HEK293T (cell line): ENCODE measurements at regions not wholly inside any gene's neighbourhood (a gene's known extent, or its start where the extent isn't known, plus 50 kb on each side); places are given as distances from the start of the nearest gene placed in this dataset.

Experiments used
- CTCF ChIA-PET: fragments of 350-600 bp; formaldehyde crosslinking; extraction: SDS; loops from one replicate; lab custom pipeline; 2021; ENCODE audit warnings: antibody characterized with exemption, inconsistent platforms; lab: Yijun Ruan, JAX
- POLR2A ChIA-PET: fragments of 350-600 bp; formaldehyde crosslinking; extraction: SDS; loops from one replicate; lab custom pipeline; 2020; ENCODE audit warnings: antibody characterized with exemption, inconsistent platforms; lab: Yijun Ruan, JAX
- DNase-seq: peaks from one replicate; pipeline ENCODE4 v3.0.0; 2012; ENCODE audit warnings: mixed read lengths; ENCODE audit errors: extremely low spot score
- ARNT ChIP-seq: fragments of 450-650 bp; IDR thresholded peaks from 2 replicates; pipeline ENCODE4 v1.6.1; 2017; ENCODE audit warnings: mild to moderate bottlenecking
- BHLHE40 ChIP-seq: fragments of 450-650 bp; IDR thresholded peaks from 2 replicates; pipeline ENCODE4 v1.6.1; 2016; ENCODE audit warnings: mild to moderate bottlenecking, moderate library complexity, borderline replicate concordance
- CTBP1 ChIP-seq: fragments of 450-650 bp; IDR thresholded peaks from 2 replicates; pipeline ENCODE4 v1.6.1; 2016; ENCODE audit warnings: borderline replicate concordance
- ELF4 ChIP-seq: fragments of 450-650 bp; IDR thresholded peaks from 2 replicates; pipeline ENCODE4 v1.6.1; 2017; ENCODE audit warnings: antibody characterized with exemption
- FOXA1 ChIP-seq: fragments of 450-650 bp; IDR thresholded peaks from 2 replicates; pipeline ENCODE4 v1.6.1; 2016; ENCODE audit warnings: mild to moderate bottlenecking
- FOXK2 ChIP-seq: fragments of 450-650 bp; IDR thresholded peaks from 2 replicates; pipeline ENCODE4 v1.6.1; 2016; ENCODE audit warnings: mild to moderate bottlenecking
- FOXM1 ChIP-seq: fragments of 450-650 bp; IDR thresholded peaks from 2 replicates; pipeline ENCODE4 v1.6.1; 2017; ENCODE audit warnings: mild to moderate bottlenecking, borderline replicate concordance
- HDGF ChIP-seq: fragments of 450-650 bp; IDR thresholded peaks from 2 replicates; pipeline ENCODE4 v1.6.1; 2017; ENCODE audit warnings: antibody characterized with exemption, borderline replicate concordance
- L3MBTL2 ChIP-seq: fragments of 450-650 bp; conservative IDR thresholded peaks from 2 replicates; pipeline ENCODE4 v1.6.1; 2016; ENCODE audit warnings: mild to moderate bottlenecking
- LEF1 ChIP-seq: fragments of 450-650 bp; IDR thresholded peaks from 2 replicates; pipeline ENCODE4 v1.6.1; 2017; ENCODE audit warnings: mild to moderate bottlenecking, borderline replicate concordance
- NFRKB ChIP-seq: fragments of 450-650 bp; IDR thresholded peaks from 2 replicates; pipeline ENCODE4 v1.6.1; 2016; ENCODE audit warnings: mild to moderate bottlenecking, moderate library complexity
- PKNOX1 ChIP-seq: fragments of 450-650 bp; IDR thresholded peaks from 2 replicates; pipeline ENCODE4 v1.6.1; 2016
- SP1 ChIP-seq: fragments of 450-650 bp; IDR thresholded peaks from 2 replicates; pipeline ENCODE4 v1.6.1; 2017
- SUZ12 ChIP-seq: fragments of 450-650 bp; IDR thresholded peaks from 2 replicates; pipeline ENCODE4 v1.6.1; 2016; ENCODE audit warnings: mild to moderate bottlenecking
- TARDBP ChIP-seq: fragments of 450-650 bp; IDR thresholded peaks from 2 replicates; pipeline ENCODE4 v1.6.1; 2016
- ZNF384 ChIP-seq: fragments of 450-650 bp; IDR thresholded peaks from 2 replicates; pipeline ENCODE4 v1.6.1; 2016

GRCh38 chr4:180304321-180304720, 1938.9 kb upstream of the TENM3 start:
- CTCF ChIA-PET: interaction anchor here (0.6 kb wide), 1 partner anchor 15 kb away, joined by 3 read pairs; no protein-coding TSS in a partner anchor
- no peak for TF ChIP-seq FOXA1
- no peak for TF ChIP-seq LEF1
- no peak for TF ChIP-seq NFRKB
- no peak for TF ChIP-seq ZNF384
- TF ChIP-seq TARDBP: no peak
- no peak for TF ChIP-seq ELF4
- no peak for TF ChIP-seq HDGF
- TF ChIP-seq PKNOX1: no peak
- no peak for TF ChIP-seq L3MBTL2
- TF ChIP-seq SP1: no peak
- DNase-seq: no peak
- POLR2A ChIA-PET: no interaction called here

GRCh38 chr4:180310616-180311015, 1932.6 kb upstream of the TENM3 start:
- ChIA-PET POLR2A (no interaction called here), CTCF (no interaction called here)
- no peak for DNase-seq
- no peak for TF ChIP-seq ARNT
- TF ChIP-seq LEF1: no peak
- TF ChIP-seq FOXM1: no peak
- TF ChIP-seq BHLHE40: no peak
- no peak for TF ChIP-seq SP1
- TF ChIP-seq FOXK2: no peak
- no peak for TF ChIP-seq PKNOX1
- TF ChIP-seq ZNF384: no peak
- TF ChIP-seq ELF4: no peak
- TF ChIP-seq NFRKB: no peak
- no peak for TF ChIP-seq CTBP1
- TF ChIP-seq TARDBP: no peak
- no peak for TF ChIP-seq L3MBTL2
- TF ChIP-seq SUZ12: no peak
- no peak for TF ChIP-seq HDGF
- TF ChIP-seq FOXA1: no peak

- TF ChIP-seq ELF4 (no peak), NFRKB (no peak), TARDBP (no peak), LEF1 (no peak), HDGF (no peak), BHLHE40 (no peak), L3MBTL2 (no peak), PKNOX1 (no peak), FOXK2 (no peak), ARNT (no peak), CTBP1 (no peak), ZNF384 (no peak), FOXA1 (no peak), SP1 (no peak), FOXM1 (no peak), SUZ12 (no peak)
These were observed 1928.2 kb upstream of the TENM3 start for GRCh38 chr4:180314972-180315371.

GRCh38 chr4:180330521-180330920, 1912.7 kb upstream of the TENM3 start:
- TF ChIP-seq ZNF384: no peak
- TF ChIP-seq PKNOX1: no peak
- no peak for TF ChIP-seq ARNT
- TF ChIP-seq TARDBP: no peak
- TF ChIP-seq FOXA1: no peak
- TF ChIP-seq FOXM1: no peak
- no peak for TF ChIP-seq CTBP1
- TF ChIP-seq ELF4: no peak
- CTCF ChIA-PET: no interaction called here
- POLR2A ChIA-PET: no interaction called here
- DNase-seq: no peak

More at GRCh38 chr4:180314972-180315371, 1928.2 kb upstream of the TENM3 start:
- ChIA-PET POLR2A (no interaction called here), CTCF (no interaction called here)
- no peak for DNase-seq

DNA sequence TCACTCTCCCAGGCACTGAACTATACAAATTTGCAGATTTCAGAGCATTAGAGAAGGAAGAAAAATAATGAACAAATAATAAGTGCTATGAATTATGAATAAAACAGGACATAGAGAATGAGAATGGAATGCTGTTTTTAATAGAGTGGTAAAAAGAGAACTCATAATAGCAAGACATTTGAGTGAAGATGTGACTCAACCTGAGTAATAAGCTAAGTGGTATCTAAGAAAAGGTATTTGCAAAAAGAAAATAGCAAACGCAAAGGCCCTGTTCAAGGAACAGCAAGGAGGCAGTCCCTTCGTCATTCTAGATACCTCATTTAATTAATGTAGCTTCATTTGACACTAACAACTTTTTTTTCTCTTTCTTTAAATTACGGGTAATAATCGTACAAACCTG, 1910.0 kb upstream of the TENM3 start:
- TF ChIP-seq L3MBTL2: no peak
- TF ChIP-seq FOXK2: no peak
- no peak for TF ChIP-seq ARNT
- DNase-seq: no peak
- POLR2A ChIA-PET: no interaction called here
- CTCF ChIA-PET: no interaction called here

- DNase-seq: no peak
- ChIA-PET CTCF (no interaction called here), POLR2A (no interaction called here)
- TF ChIP-seq FOXA1: no peak
- no peak for TF ChIP-seq TARDBP
- no peak for TF ChIP-seq ZNF384
- no peak for TF ChIP-seq ARNT
These were observed 1907.6 kb upstream of the TENM3 start for GRCh38 chr4:180335566-180335965.
